GM18507 (cell line): ENCODE measurements at regions not wholly inside any gene's neighbourhood (a gene's known extent, or its start where the extent isn't known, plus 50 kb on each side); places are given as distances from the start of the nearest gene placed in this dataset.

Source experiments
- DNase-seq: peaks from one replicate; pipeline ENCODE4 v3.0.0; 2011; ENCODE audit warnings: low read depth; ENCODE audit not compliant: insufficient read length; ENCODE audit errors: extremely low spot score
- FAIRE-seq: peaks from 2 replicates; lab custom pipeline; 2011; peaks lifted over from hg19 to GRCh38; lab: Jason Lieb, UNC

GRCh38 chr22:49448526-49448925, 379.1 kb downstream of the BRD1 start:
- FAIRE-seq (no peak), DNase-seq (no peak)

GRCh38 chr22:49447837-49448236, 379.8 kb downstream of the BRD1 start:
- FAIRE-seq, result no peak

DNA sequence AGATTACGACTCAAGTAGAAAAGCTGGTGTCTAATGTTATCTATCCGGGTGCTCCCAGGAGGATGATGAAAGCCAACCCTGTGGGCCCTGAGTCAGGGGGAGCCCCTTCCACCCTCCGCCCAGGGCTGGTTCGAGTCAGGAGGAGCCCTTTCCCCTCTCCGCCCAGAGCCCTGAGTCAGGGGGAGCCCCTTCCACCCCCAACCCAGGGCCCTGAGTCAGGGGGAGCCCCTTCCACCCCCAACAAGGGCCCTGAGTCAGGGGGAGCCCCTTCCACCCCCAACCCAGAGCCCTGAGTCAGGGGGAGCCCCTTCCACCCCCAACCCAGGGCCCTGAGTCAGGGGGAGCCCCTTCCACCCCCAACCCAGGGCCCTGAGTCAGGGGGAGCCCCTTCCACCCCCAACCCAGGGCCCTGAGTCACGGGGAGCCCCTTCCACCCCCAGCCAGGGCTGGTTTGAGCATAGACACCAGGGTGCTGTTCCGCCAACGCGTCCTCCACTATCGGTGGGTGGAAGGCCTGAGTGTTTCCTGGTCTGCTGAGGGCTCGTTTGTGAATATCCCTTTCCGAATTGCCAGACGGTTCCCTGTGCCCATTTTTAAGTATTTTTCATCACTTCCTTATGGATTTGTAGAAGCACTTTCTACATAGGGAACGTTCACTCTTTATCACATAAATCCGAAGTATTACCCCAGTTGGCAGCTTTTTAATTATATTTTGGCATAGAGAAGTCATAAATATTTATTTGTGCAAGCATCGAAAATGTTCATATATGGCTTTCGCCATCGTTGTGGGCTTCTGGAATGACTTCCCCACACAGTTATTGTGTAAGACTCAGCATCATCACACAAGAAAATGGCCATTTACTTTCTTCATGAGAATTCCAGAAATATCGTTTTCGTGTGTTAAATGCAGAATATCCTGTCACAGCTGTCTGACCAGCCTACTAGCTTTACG, 380.6 kb downstream of the BRD1 start:
- DNase-seq, result no peak
- FAIRE-seq, result no peak

More at GRCh38 chr22:49447837-49448236, 379.8 kb downstream of the BRD1 start:
- no peak for DNase-seq

DNA sequence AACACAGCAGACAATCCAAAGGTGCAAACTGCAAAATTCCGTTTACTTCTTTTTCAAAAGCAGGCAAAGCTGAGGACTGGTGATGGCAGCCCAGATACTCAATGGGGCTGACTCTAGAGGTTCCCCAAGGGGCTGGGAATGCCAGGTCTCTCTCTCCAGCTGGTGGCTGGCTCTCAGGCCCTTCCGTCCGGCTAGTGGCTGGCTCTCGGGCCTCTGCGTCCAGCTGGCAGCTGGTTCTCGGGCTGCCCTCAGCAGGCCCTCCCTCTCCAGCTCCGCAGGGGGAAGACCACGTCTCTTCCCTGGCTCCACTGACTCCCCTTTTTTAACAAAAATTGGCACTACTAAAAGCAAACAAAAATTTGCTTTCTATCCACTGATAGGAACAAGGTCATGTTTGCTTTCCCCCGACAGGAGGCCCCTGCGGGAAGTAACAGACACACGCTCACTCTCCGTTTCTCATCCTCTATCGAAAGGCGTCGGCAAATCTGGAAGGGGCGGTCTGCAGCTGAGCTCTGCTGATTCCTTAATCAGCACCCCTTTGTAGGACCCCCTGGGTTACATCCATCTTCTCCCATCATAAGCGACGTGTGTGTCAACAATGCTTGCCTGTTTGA, 381.4 kb downstream of the BRD1 start:
- FAIRE-seq (no peak), DNase-seq (no peak)

DNA sequence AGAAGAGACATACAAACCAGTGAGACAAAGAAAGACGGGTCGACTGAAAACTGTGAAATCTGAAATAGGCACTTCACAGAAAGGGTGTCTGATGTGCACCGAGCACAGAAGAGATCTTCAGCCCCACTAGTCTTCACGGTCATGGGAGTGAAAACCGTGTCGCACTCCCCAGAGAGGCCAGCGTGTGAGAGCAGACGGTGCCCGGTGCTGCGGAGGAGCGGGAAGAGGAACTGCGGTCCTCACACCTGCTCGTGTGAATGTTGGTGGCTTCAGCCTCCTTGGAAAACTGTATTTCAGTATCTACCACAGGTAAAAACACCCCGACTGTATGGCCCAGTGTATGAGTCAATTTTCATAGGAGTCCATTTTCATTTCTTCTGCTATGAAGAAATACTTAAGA, 382.9 kb downstream of the BRD1 start:
- FAIRE-seq, result no peak
- DNase-seq, result no peak

GRCh38 chr22:49440931-49441330, 386.7 kb downstream of the BRD1 start:
- no peak for FAIRE-seq

DNA sequence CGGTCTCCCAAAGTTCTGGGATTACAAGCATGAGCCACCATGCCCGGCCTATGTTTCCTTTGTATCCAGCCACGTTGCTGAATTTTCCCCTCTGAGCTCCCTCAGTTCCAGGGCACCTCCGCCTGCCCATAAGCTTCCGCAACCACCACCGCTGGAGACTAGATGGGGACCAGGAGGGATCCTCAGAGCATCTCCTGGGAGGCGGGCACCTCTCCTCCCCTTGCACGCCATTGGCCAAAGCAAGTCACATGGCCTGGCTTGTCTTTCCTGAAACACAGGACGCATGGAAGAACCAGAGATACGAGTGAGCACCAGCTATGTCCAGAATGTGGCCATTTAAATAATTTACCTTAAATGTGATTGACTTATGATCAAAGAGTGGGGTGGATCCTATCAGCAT, 388.3 kb downstream of the BRD1 start:
- DNase-seq (no peak), FAIRE-seq (no peak)

More at GRCh38 chr22:49440931-49441330, 386.7 kb downstream of the BRD1 start:
- DNase-seq, result no peak

DNA sequence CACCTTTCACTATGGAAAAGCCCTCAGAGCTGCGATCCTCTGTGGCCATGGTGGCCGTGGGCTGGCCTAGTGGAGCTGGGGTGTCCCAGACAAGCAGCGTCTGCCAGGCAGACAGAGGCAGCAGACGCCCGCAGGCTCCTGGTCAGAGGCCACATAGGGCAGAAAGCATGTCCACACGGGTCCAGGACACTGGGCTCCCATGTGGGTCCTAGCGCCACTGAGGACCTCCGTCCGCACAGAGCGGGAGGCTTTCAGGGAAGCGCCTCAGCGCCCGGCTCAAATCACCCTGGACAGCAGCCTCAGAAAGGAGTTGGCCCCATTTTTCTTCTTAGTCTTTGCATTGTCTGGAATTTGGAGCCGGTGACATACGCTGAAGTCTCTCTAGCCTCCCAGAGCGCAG, 389.7 kb downstream of the BRD1 start:
- DNase-seq, result no peak
- FAIRE-seq, result no peak

GRCh38 chr22:49437356-49437755, 390.3 kb downstream of the BRD1 start:
- DNase-seq, result no peak
- no peak for FAIRE-seq

GRCh38 chr22:49436056-49436455, 391.6 kb downstream of the BRD1 start:
- FAIRE-seq, result no peak
- no peak for DNase-seq

DNA sequence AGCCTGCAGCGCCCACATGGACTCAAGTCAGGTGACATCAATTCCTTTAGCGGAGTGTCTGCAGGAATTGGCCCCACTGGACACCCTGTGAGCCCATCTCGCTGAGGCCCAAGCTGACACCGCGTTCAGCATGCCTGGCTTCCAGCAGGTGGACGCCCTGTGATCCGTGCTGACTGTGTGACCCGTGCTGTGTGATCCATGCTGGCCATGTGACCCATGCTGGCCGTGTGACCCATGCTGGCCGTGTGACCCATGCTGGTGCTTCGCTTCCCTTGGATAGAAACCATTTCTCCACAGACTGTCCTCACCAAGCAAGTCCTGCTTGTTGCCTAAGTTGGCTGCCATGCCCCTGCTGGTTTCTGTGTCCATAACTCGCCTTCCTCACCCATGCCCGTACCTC, 392.1 kb downstream of the BRD1 start:
- no peak for DNase-seq
- no peak for FAIRE-seq

DNA sequence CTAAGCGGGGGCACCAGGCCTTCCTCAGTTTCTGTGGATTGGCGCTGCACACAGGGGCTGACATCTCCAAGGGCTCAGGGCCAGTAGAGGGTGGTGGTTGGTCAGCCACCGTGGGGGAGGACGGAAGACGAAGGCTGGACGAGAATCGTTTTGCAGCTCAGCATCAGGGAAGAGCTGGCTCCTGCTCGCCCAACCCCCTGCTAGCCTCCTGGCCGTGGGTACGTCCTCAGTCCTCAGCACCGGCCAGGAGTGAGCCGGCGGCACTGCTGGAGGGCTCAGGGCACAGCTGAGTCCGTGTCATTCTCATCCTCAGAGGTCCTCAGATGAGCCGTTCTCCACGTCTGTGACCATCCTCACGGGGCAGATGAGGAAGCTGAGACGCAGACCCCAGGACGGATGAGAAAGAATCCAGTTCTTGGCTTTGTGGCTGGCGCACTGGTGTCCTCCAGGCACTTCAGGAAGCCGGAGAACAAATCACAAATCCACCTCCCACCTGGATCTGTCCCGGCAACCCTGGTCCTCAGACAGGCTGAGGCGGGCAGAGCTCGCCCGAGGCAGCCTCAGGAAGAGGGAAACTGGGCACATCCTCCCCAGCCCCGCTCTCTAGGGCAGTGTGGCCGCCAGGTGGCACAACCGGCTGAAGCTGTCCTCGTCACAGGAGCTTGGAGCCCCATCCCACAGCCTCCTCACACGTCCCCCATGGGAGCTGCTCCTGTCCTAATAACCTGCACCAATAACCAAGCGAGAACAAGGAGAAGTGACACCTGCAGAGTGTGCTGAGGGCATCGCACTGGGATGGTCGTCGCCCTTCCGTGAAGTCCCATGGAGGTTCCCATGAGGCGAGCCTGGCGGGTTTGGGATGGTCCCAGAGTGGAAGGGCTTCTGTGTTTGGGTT, 393.7 kb downstream of the BRD1 start:
- DNase-seq (no peak), FAIRE-seq (no peak)

- FAIRE-seq, result no peak
- DNase-seq, result no peak
These were observed 394.7 kb downstream of the BRD1 start for GRCh38 chr22:49432897-49433443.

DNA sequence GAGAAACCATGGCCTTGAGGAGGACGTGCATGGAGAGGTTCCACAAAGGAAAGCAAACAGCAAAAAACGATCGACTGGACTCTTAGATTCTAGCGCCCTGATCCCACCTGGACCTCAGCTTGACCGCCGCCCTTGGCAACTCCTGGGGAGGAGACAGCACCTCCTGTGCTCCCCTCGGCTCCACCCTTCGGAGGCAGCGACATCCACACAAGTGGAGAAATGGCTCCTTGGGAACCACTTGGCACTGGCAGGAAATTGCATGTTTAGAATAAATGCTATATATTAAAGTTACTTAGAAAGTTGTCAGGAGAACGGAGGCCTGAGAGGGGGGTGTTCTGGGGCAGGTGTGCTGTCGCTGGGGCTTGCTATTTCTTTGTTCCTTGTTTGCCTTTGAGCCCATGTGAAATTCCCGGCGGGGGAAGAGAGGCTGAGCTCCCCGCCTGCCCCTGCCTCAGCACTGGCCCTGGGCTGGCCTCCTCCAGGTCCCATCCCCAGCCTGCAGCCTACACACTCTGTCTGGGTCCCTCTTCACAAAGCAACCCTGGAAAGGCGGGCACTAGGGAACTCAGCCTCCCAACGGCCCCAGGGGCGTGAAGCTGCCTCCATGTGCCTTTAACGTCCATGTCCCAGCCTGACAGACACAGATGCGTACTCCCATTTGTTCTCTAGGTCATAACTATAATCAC, 395.3 kb downstream of the BRD1 start:
- no peak for DNase-seq
- no peak for FAIRE-seq

- no peak for DNase-seq
- no peak for FAIRE-seq
These were observed 396.1 kb downstream of the BRD1 start for GRCh38 chr22:49431551-49431950.

GRCh38 chr22:49429066-49429465, 398.6 kb downstream of the BRD1 start:
- FAIRE-seq, result no peak
- no peak for DNase-seq

- DNase-seq (no peak), FAIRE-seq (no peak)
These were observed 399.7 kb downstream of the BRD1 start for GRCh38 chr22:49427941-49428340.

GRCh38 chr22:49427341-49427740, 400.3 kb downstream of the BRD1 start:
- FAIRE-seq (no peak), DNase-seq (no peak)

DNA sequence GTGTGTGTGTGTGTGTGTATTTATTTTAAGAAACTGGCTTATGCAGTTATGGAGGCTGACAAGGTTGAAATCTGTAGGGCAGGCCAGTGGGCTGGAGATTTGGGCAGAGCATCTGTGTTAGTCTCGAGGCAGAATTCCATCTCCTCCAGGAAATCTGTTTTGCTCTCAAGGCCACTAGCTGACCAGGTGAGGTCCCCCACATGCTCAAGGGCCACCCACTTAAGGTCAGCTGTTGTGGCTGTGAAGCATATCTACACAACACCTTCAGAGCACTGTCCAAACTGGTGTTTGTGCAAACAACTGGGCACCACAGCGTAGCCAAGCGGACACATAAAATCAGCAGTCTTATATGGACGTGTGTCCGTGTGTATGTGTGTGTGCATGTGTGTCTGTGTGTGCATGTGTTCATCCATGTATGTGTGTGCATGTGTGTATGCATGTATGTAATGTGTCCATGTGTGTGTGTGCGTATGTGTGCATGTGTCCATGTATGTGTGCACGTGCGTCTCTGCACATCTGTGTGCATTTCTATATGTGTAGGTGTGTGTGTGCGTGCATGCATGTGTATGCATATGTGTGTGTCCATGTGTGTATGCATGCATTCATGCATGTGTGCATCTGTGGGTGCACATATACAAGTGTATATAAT, 400.9 kb downstream of the BRD1 start:
- FAIRE-seq, result no peak
- no peak for DNase-seq
